ENCODE measurements at regions not wholly inside any gene's neighbourhood (a gene's known extent, or its start where the extent isn't known, plus 50 kb on each side); places are given as distances from the start of the nearest gene placed in this dataset.
"Not testable (repeated sequence)": the region's sequence is repeated elsewhere in the genome, so short reads cannot be mapped to it uniquely, and the experiment has no call there.

GRCh38 chrX:35499071-35499862 is 298.9 kb upstream of the MAGEB16 start:
- no peak for DNase-seq (ENCODE audit: extremely low read depth, low read depth)
- no peak overlapping the region for H3K4me3 ChIP-seq (replicated peaks; ENCODE audit: low read depth, low read length)
- no peak for TF ChIP-seq CTCF (IDR thresholded peaks at IDR 0.05; ENCODE audit: low read depth, low read length, missing control alignments)

GRCh38 chrX:35507701-35508100 is 290.4 kb upstream of the MAGEB16 start:
- DNase-seq (ENCODE audit: extremely low read depth, low read depth) = no peak
- H3K4me3 ChIP-seq (replicated peaks; ENCODE audit: low read depth, low read length) = no peak overlapping the region
- TF ChIP-seq CTCF (IDR thresholded peaks at IDR 0.05; ENCODE audit: low read depth, low read length, missing control alignments) = no peak

GRCh38 chrX:35548003-35548402 is 250.1 kb upstream of the MAGEB16 start:
- H3K4me3 ChIP-seq (replicated peaks; ENCODE audit: low read depth, low read length); DNase-seq (ENCODE audit: extremely low read depth, low read depth): not testable (repeated sequence)

GRCh38 chrX:35557916-35558315 is 240.2 kb upstream of the MAGEB16 start:
- DNase-seq (ENCODE audit: extremely low read depth, low read depth) = no peak
- no peak for TF ChIP-seq CTCF (IDR thresholded peaks at IDR 0.05; ENCODE audit: low read depth, low read length, missing control alignments)
- no peak overlapping the region for H3K4me3 ChIP-seq (replicated peaks; ENCODE audit: low read depth, low read length)

- DNase-seq (ENCODE audit: extremely low read depth, low read depth) = no peak
- no peak overlapping the region for H3K4me3 ChIP-seq (replicated peaks; ENCODE audit: low read depth, low read length)
- TF ChIP-seq CTCF (IDR thresholded peaks at IDR 0.05; ENCODE audit: low read depth, low read length, missing control alignments) = no peak
These were observed 236.2 kb upstream of the MAGEB16 start for GRCh38 chrX:35561985-35562384.

- DNase-seq (ENCODE audit: extremely low read depth, low read depth) = no peak
- TF ChIP-seq CTCF (IDR thresholded peaks at IDR 0.05; ENCODE audit: low read depth, low read length, missing control alignments) = no peak
- H3K4me3 ChIP-seq (replicated peaks; ENCODE audit: low read depth, low read length) = no peak overlapping the region
These were observed 235.7 kb upstream of the MAGEB16 start for GRCh38 chrX:35562395-35562794.

- no peak for TF ChIP-seq CTCF (IDR thresholded peaks at IDR 0.05; ENCODE audit: low read depth, low read length, missing control alignments)
- no peak overlapping the region for H3K4me3 ChIP-seq (replicated peaks; ENCODE audit: low read depth, low read length)
These were observed 207.9 kb upstream of the MAGEB16 start for GRCh38 chrX:35590210-35590609.

GRCh38 chrX:35611562-35611961 is 186.6 kb upstream of the MAGEB16 start:
- DNase-seq (ENCODE audit: extremely low read depth, low read depth); H3K4me3 ChIP-seq (replicated peaks; ENCODE audit: low read depth, low read length): not testable (repeated sequence)

More at GRCh38 chrX:35590210-35590609, 207.9 kb upstream of the MAGEB16 start:
- no peak for DNase-seq (ENCODE audit: extremely low read depth, low read depth)
